Astrocyte of the cerebellum (primary cell): ENCODE measurements at regions not wholly inside any gene's neighbourhood (a gene's known extent, or its start where the extent isn't known, plus 50 kb on each side); places are given as distances from the start of the nearest gene placed in this dataset.

Experiments used
- DNase-seq: peaks from one replicate; pipeline ENCODE4 v3.0.0-alpha.2; 2011; ENCODE audit warnings: low read depth
- H3K4me3 ChIP-seq: 2 replicates; pipeline ENCODE4 v1.5.1; 2011; ENCODE audit warnings: mild to moderate bottlenecking, low read depth, low read length, moderate library complexity
- CTCF ChIP-seq: IDR thresholded peaks from 2 replicates; pipeline ENCODE4 v1.5.1; 2012; ENCODE audit warnings: low read length, low read depth, moderate library complexity, mild to moderate bottlenecking; ENCODE audit errors: missing control alignments
- in situ Hi-C: cut with HindIII; loops from 2 replicates; pipeline ENCODE4 v1.10.0; 2017; ENCODE audit warnings: low sequenced_read_pairs

GRCh38 chr2:240329778-240330177 lies 105.7 kb upstream of the GPC1 start:
- no peak for DNase-seq
- in situ Hi-C loops: loop anchor here (5.0 kb wide), 1 partner anchor 67 kb away; no protein-coding TSS in a partner anchor
- no peak overlapping the region for H3K4me3 ChIP-seq
- TF ChIP-seq CTCF: no peak

GRCh38 chr2:240333985-240334384 lies 101.5 kb upstream of the GPC1 start:
- in situ Hi-C loops: no loop called here
- H3K4me3 ChIP-seq: no peak overlapping the region
- no peak for DNase-seq
- TF ChIP-seq CTCF: no peak

- no peak for TF ChIP-seq CTCF
- no peak overlapping the region for H3K4me3 ChIP-seq
- in situ Hi-C loops: loop anchor here (5.0 kb wide), 1 partner anchor 82 kb away; no protein-coding TSS in a partner anchor
- no peak for DNase-seq
These were observed 100.4 kb upstream of the GPC1 start for GRCh38 chr2:240335061-240335460.

GRCh38 chr2:240336820-240337427 lies 98.5 kb upstream of the GPC1 start:
- in situ Hi-C loops: loop anchor here (5.0 kb wide), 1 partner anchor 80 kb away; no protein-coding TSS in a partner anchor
- H3K4me3 ChIP-seq: no peak overlapping the region
- no peak for DNase-seq
- TF ChIP-seq CTCF: no peak

- H3K4me3 ChIP-seq: no peak overlapping the region
- no peak for DNase-seq
- no peak for TF ChIP-seq CTCF
- in situ Hi-C loops: loop anchor here (5.0 kb wide), 1 partner anchor 79 kb away; no protein-coding TSS in a partner anchor
These were observed 97.2 kb upstream of the GPC1 start for GRCh38 chr2:240338274-240338673.

- no peak for TF ChIP-seq CTCF
- no peak for DNase-seq
- H3K4me3 ChIP-seq: no peak overlapping the region
- in situ Hi-C loops: loop anchor here (5.0 kb wide), 1 partner anchor 78 kb away; no protein-coding TSS in a partner anchor
These were observed 95.8 kb upstream of the GPC1 start for GRCh38 chr2:240339411-240340360.
